ENCODE measurements at regions not wholly inside any gene's neighbourhood (a gene's known extent, or its start where the extent isn't known, plus 50 kb on each side); places are given as distances from the start of the nearest gene placed in this dataset.

DNA sequence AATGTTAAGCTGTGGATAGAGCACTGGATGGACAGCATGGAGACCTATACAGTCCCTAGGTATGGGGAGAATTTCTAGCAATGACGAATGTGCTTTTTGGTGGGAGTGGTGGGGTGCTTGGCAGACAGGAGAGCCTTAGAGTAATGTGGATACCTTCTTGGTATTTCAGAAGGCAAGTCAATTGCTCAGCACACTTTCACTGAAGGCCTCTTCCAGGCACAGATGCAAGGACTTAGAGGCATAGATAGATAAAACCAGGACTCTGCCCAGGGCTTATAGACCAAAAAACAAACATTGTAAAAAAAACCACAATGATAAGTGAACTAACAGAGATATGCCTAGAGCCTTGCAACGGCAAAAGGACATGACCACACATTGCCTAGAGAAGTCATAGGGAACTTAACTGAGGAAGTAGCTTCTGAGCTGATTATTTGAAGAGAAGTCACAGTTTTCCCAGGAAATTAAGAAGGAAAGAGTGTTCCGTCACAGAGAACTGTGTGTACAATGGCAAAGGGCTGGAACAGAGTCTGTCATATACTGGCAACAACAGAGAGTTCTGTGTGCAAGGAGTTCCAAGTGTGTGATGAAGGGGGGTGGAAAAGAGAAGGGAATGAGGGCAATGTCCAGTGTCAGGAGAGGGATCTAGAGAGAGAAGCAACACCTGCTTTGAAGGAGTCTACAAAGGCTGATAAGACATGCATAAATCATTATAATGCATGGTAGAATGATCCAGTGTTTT is 65.9 kb upstream of the PICALM start:
- DNase-seq (no peak), ATAC-seq (no peak)
- Mint-ChIP-seq H3K4me3 (no peak overlapping the region), H3K4me1 (peaks cover 10% of the 10 kb centered on the region), H3K36me3 (ENCODE audit: low read depth) (peaks cover 3% of the 10 kb centered on the region), H3K27ac (no peak overlapping the region), H3K27me3 (no peaks in the 10 kb centered on the region)
- no peaks in the 10 kb centered on the region for H3K9me3 ChIP-seq (ENCODE audit: control insufficient read depth, low read length, poor library complexity, severe bottlenecking)

DNA sequence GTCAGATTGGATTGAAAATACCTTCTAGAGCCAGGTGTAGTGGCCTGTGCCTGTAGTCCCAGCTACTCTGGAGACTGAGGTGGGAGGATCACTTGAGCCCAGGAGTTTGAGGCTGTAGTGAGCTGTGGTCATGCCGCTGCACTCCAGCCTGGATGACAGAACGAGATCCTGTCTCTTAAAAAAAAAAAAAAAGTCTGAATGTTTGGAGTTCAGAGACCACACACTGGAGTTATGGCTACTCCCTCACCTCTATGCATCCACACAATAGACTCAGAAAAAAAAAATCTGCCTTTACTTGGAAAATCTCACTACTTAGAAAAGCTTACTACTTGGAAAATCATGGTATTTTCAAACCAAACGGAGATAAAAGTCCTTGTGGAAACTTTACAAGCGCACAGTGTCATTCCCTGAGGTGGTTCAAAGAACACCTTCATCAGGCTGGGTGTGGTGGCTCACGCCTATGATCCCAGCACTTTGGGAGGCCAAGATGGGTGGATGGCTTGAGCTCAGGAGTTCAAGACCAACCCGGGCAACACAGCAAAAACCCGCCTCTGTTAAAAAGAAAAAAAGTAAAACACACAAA is 63.9 kb upstream of the PICALM start:
- Mint-ChIP-seq H3K4me3 (no peak overlapping the region), H3K4me1 (peaks cover 3% of the 10 kb centered on the region), H3K27me3 (no peaks in the 10 kb centered on the region), H3K36me3 (ENCODE audit: low read depth) (peaks cover 3% of the 10 kb centered on the region), H3K27ac (no peak overlapping the region)
- ATAC-seq = no peak
- no peaks in the 10 kb centered on the region for H3K9me3 ChIP-seq (ENCODE audit: control insufficient read depth, low read length, poor library complexity, severe bottlenecking)
- DNase-seq = no peak

DNA sequence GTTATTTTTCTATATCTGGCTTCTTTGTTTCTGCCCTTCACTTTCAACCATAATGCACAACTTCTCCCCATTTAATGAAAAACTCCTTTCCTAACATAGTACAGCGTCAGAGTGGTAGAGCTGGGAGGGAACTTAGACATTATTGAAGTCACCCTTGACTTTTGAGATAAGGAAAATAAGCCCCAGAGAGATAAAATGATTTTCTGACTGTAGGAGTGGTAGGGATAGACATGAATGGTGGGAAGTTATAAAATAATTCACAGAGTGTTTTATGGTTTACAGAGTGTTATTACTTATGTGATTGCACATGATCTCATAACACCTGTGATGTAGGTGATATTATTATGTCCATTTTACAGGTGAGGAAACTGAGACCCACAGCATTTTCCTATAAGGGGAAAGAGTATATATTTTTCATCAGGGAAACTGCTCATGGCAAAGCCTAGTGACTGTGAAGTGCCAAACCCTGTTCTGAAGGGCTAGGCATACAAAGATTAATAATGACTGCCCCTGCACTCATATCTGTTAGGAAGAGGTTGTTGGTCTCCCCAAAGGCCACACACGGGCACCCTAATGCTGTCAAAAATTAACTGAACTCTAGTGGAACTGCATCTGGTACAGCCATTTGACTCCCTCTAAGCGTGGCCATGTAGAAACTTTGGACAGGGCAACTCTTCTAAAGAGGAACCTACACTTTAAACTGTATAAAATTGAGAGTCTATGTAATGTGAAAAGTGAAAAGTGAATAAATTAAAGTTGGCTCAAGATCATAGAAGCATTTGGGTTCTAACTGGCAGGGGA is 61.1 kb upstream of the PICALM start:
- ATAC-seq = no peak
- Mint-ChIP-seq H3K27me3 (no peaks in the 10 kb centered on the region), H3K36me3 (ENCODE audit: low read depth) (no peaks in the 10 kb centered on the region)

DNA sequence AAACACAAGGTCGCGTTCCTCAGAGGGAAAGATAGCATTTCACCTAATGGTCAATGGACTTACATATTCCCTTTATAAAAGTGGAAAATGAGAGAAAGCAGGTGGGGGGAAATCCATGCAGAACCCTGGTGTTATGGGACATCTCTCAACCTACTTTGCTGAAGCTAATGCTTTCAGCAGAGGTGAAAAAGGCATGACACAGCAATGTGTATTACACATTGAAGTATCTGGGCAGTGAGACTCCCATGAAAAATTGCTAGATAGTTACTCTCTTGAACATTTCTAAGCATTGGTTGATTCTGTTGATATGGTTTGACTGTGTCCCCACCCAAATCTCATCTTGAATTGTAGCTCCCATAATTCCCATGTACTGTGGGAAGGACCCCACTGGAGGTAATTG is 60.0 kb upstream of the PICALM start:
- no peak overlapping the region for H3K27ac Mint-ChIP-seq
- H3K27me3 Mint-ChIP-seq = no peaks in the 10 kb centered on the region
- H3K36me3 Mint-ChIP-seq (ENCODE audit: low read depth) = no peaks in the 10 kb centered on the region
- no peak overlapping the region for H3K4me3 Mint-ChIP-seq
- no peaks in the 10 kb centered on the region for H3K4me1 Mint-ChIP-seq
- no peaks in the 10 kb centered on the region for H3K9me3 ChIP-seq (ENCODE audit: control insufficient read depth, low read length, poor library complexity, severe bottlenecking)
- DNase-seq = no peak
- ATAC-seq = no peak

More for the DNA sequence above, 61.1 kb upstream of the PICALM start:
- no peaks in the 10 kb centered on the region for H3K4me1 Mint-ChIP-seq
- H3K4me3 Mint-ChIP-seq = no peak overlapping the region
- no peak overlapping the region for H3K27ac Mint-ChIP-seq
- DNase-seq = no peak
- H3K9me3 ChIP-seq (ENCODE audit: control insufficient read depth, low read length, poor library complexity, severe bottlenecking) = no peaks in the 10 kb centered on the region

DNA sequence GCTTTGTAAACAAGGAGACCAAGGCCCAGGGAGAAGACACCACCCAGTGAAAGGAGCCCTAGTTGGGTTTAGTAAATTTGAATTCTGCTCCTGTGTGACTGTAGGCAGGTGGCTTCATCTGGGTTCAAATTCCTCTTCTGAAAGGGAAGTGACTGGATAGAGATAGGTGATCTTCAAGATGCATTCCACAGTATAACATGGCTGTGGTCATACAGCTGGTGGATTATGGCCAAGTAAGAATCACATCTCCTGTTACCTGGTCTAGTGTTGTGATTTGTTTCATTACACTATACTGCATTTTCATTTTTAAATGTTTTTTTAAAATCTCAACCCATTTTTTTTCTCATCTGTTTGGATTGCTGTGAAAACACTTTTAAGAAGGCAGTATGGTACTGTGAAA is 58.0 kb upstream of the PICALM start:
- no peak overlapping the region for H3K4me3 Mint-ChIP-seq
- no peaks in the 10 kb centered on the region for H3K36me3 Mint-ChIP-seq (ENCODE audit: low read depth)
- DNase-seq = no peak
- ATAC-seq = no peak
- no peaks in the 10 kb centered on the region for H3K4me1 Mint-ChIP-seq
- peak overlapping the region; percentile 59 for H3K27ac Mint-ChIP-seq
- H3K27me3 Mint-ChIP-seq = no peaks in the 10 kb centered on the region
- H3K9me3 ChIP-seq (ENCODE audit: control insufficient read depth, low read length, poor library complexity, severe bottlenecking) = no peaks in the 10 kb centered on the region

DNA sequence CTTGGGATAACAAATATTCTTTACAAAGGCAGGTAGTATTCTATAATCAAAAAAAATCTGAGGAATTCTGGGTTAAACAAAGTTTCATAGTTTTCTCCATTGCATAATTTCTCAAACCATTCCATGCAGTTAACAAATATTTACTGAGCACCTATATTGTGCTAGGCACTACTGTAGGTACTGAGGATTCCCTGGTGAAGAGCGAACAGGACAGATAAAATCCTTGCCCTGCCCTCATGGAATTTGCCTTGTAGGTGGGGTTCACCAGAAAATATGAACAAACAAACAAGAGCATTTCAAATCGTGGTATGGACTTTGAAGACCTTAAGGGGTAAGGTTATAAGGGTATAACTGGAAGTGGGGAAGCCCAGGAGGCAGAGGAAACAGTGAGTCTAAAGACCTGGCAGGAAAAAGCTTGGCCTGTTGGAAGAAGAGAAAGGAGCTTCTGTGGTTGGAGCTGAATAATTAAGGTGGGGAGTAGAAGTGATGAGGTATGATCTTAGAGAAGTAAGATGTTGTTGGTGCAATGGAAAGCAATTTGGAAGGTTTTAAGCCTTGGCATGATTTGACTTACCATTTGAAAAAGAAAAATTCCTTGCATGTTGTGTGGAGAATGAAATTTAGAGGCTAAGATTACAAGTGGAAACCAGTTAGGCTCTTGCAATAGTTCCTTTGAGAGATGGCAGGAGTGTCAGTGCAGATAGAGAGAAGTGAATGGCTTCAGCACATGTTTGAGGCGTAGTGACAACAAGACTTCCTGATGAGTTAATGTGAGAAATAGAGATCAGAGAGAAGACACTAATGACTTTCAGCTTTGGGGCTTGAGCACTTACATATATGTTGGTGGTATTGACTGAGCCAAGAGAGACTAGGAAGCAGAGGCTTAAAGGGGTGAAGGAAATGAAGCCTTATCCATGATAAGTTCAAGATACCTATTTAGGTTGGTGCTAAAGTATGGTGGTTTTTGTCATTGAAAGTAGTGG is 55.7 kb upstream of the PICALM start:
- no peak for ATAC-seq

DNA sequence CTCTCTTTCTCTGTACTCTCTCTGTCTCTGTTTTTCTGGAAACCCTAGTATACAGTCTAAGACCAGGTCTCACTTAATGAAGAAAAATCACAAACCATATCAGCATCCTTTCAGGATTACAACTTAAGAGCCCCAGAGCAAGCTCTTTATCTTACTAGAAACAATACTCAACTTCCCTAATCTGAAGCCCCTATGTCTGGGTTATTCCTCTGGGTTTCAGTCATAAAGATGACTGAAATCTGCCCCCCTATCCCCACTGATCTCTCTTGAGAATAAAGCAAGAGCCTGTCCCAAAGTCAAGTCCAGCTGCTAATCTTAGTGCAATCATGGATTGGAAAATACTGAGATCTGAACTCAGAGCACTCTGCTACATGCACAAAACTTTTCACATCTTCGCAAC is 53.9 kb upstream of the PICALM start:
- H3K9me3 ChIP-seq (ENCODE audit: control insufficient read depth, low read length, poor library complexity, severe bottlenecking) = no peaks in the 10 kb centered on the region
- ATAC-seq (no peak), DNase-seq (no peak)
- H3K4me1 Mint-ChIP-seq = no peaks in the 10 kb centered on the region
- peaks cover 9% of the 10 kb centered on the region for H3K27me3 Mint-ChIP-seq
- no peak overlapping the region for H3K27ac Mint-ChIP-seq
- H3K36me3 Mint-ChIP-seq (ENCODE audit: low read depth) = peaks cover 2% of the 10 kb centered on the region
- H3K4me3 Mint-ChIP-seq = no peak overlapping the region

More for the DNA sequence above, 55.7 kb upstream of the PICALM start:
- peaks cover 2% of the 10 kb centered on the region for H3K36me3 Mint-ChIP-seq (ENCODE audit: low read depth)
- no peaks in the 10 kb centered on the region for H3K4me1 Mint-ChIP-seq
- DNase-seq = no peak
- H3K4me3 Mint-ChIP-seq = no peak overlapping the region
- no peaks in the 10 kb centered on the region for H3K9me3 ChIP-seq (ENCODE audit: control insufficient read depth, low read length, poor library complexity, severe bottlenecking)
- no peak overlapping the region for H3K27ac Mint-ChIP-seq
- peaks cover 9% of the 10 kb centered on the region for H3K27me3 Mint-ChIP-seq

DNA sequence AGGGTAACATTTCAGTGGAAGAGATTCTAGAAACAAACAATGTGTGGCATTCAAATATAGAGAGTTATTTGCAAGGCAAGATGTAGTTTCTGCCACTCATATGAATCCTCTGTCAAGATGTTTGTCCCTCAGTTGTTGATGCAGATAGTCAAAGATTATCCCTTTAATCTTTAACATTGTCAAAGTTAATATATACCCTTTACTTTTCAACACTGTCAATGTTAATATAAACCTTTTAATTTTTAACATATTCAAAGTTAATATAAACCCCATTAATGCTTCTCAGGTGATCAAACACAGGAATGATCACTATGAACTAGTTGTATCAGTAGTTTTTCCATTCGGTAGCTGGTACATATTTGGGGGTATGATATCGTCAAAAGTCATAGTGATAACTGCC is 51.9 kb upstream of the PICALM start:
- H3K36me3 Mint-ChIP-seq (ENCODE audit: low read depth) = peaks cover 2% of the 10 kb centered on the region
- H3K9me3 ChIP-seq (ENCODE audit: control insufficient read depth, low read length, poor library complexity, severe bottlenecking) = no peaks in the 10 kb centered on the region
- peaks cover 12% of the 10 kb centered on the region for H3K4me1 Mint-ChIP-seq
- ATAC-seq (no peak), DNase-seq (no peak)
- H3K27ac Mint-ChIP-seq = no peak overlapping the region
- no peak overlapping the region for H3K4me3 Mint-ChIP-seq
- peaks cover 9% of the 10 kb centered on the region for H3K27me3 Mint-ChIP-seq

DNA sequence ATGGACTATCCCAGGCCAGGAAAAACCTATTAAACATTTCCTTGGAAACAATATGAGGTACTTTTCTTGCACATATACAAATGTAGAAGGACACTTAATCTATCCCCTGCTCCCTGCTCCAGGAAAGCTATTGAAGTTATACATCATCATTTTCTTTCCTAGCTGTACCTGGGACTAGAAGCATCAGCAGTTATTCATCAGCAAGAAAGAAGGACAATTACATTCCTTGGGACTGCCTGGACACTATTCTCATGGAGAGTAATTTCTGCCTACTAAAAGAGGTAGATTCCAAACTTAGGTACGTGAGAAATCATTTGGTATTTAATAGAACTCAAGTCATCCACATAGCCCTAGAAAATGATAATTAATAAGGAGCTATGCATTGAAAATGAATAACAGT is 51.0 kb upstream of the PICALM start:
- no peaks in the 10 kb centered on the region for H3K9me3 ChIP-seq (ENCODE audit: control insufficient read depth, low read length, poor library complexity, severe bottlenecking)
- Mint-ChIP-seq H3K27me3 (peaks cover 9% of the 10 kb centered on the region), H3K4me1 (peaks cover 17% of the 10 kb centered on the region), H3K4me3 (no peak overlapping the region), H3K27ac (no peak overlapping the region), H3K36me3 (ENCODE audit: low read depth) (peaks cover 2% of the 10 kb centered on the region)
- no peak for ATAC-seq
- DNase-seq = no peak

DNA sequence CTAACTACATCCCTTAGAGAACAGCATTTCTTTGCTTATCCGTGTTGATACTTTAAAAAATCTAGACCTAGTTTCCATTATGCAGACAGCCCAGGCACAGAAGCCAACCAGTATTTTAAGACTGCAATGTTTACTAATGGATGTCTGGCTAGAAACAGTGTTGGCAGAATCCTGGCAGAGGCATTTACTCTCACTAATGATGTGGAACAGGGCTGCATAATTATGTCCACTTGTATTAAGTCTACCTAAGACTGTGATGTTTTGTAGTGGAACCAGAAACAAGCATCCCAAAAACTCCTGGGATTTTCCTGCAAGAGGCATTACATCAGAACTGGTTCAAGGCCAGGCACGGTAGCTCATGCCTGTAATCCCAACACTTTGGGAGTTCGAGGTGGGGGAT is 50.2 kb upstream of the PICALM start:
- DNase-seq (no peak), ATAC-seq (no peak)
- no peaks in the 10 kb centered on the region for H3K9me3 ChIP-seq (ENCODE audit: control insufficient read depth, low read length, poor library complexity, severe bottlenecking)
- H3K27me3 Mint-ChIP-seq = peaks cover 9% of the 10 kb centered on the region
- H3K36me3 Mint-ChIP-seq (ENCODE audit: low read depth) = peaks cover 2% of the 10 kb centered on the region
- H3K4me3 Mint-ChIP-seq = no peak overlapping the region
- H3K4me1 Mint-ChIP-seq = peaks cover 17% of the 10 kb centered on the region
- H3K27ac Mint-ChIP-seq = no peak overlapping the region
